Hematopoietic multipotent progenitor cell treated with erythropoietin and hydrocortisone succinate and interleukin-3 and kit ligand, for 15 days (in vitro differentiated cells): ENCODE measurements at regions not wholly inside any gene's neighbourhood (a gene's known extent, or its start where the extent isn't known, plus 50 kb on each side); places are given as distances from the start of the nearest gene placed in this dataset.

Experiments
- DNase-seq: peaks from one replicate; pipeline ENCODE4 v3.0.0-alpha.2; 2015; ENCODE audit warnings: low spot score

DNA sequence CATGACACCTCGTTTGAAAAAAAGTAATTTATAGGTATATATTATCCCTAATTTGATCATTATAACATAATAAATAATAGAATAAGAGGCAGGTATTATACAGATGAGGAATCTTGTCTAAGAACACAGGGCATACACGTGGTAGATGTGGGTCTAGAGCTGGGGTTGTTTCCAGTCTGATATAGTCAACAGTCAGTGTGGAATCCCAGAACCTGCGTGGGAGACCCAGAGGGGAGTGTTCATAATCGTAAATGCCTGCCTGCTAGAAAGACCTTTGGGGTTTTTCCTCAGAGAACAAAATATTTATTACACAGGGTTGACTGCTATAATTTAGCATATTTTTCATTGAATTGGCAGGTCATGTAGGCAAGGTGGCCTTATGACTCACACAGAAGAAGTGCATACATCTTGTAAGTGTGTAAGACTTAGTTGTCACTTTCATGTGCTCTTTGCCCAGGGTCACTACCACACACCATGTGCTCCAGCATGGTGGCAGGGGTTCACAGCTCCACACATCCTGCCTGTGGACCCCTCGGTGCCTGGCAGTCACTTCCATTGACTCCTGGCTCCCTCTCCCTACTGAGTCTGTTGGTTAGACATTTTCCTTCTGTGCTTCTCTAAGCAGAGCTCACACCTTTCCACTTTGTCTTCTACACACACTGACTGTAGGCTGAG lies 94.9 kb upstream of the IKZF1 start:
- DNase-seq: no peak

DNA sequence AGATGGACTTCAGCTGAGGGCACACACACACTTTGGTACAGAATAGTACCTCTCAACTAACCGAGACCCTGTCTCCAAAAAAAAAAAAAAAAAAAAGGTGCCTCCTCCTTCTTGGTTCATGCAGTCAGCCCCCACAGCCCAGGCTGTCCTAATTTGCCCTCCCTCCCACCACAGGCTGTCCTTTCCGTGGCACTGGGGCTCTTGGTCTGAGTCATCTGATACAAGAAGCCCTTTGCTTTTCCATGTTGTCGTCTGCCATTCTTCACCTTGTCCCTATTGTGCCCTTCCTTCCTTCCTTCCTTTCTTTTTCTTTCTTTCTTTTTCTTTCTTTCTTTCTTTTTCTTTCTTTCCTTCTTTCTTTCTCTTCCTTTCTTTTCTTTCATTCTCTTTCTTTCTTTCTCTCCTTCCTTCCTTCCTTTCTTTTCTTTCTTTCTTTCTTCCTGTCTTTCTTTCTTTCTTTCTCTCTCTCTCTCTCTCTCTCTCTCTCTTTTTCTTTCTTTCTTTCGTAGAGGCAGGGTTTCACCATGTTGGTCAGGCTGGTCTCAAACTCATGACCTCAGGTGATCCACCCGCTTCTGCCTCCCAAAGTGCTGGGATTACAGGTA lies 96.0 kb upstream of the IKZF1 start:
- no peak for DNase-seq

DNA sequence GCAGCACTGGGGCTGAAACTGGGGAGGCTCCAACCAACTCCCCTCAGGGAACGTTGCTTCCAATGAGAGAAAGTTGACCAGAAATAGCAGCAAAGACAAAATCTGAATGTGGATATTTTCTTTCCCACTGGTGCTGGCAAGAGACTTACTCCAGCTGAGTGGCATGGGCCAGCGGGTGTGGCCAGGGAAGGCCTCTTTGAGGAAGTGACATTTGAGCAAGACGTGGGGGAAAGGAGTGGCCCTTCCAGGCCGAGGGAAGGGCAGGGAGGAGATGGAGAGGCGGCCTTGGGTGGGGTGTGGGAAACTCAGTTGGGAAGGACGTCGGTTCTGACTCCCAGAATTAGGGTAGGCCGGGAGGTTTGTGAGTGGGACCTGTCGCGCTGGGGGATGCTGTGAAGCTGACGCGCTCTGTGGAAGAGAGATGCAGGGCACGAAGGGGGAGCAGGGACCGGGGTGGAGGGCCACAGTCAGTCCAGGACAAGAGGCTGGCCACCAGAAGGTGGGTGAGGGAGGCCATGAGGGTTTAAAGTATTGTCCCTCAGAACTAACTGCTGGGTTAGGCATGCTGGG lies 96.7 kb upstream of the IKZF1 start:
- no peak for DNase-seq

DNA sequence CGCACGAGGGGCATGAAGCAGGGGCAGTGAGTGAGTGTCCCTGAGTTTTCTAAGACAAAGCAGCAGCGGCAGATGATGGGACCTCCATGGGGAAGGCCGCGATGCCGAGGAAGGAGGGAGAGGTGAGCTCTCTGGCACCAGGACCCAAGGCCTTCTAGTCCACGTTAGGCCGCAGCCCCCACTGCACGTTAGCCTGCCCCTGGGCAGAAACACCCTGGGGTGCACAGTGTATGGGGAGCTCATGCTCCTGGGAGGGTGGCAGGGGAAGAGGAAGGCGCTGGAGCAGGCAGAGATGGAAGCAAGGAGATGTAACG lies 97.3 kb upstream of the IKZF1 start:
- no peak for DNase-seq

DNA sequence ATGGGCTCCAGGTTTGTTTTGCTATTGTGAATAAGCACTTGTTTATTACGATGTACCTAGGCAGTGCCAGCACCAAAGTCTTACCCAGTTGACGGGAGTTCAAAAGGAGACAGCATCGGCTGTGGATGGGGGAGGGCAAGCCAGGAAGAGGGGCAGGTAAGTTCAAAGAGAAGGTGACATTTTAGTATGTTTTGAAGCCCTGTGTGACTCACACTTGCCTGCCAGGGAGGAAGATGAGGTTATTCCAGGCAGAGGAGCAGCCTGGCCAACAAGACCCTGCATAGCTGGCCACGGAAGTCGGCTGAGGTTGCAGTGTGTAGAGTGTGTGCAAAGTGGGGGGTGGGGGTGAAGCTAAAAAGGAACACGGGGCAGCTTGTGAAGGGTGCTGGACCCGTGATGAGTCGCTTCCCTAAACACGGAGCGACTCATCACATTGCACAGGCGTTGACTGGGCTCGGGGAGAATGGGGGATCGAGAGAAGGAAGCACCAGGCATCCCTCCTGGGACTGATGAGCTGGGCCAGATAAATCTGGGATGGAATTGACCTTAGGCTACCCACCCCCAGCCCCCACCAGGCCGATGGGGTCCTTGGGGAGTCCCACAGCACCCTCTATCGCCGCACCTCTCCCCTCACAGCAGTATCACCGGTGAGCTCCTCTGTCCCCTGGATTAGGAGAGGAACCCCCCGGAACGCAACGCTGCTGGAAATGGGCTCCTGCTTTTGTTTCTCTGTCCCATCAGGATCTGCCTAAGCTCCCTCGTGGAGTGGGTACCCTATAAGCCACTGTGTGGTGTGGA lies 97.9 kb upstream of the IKZF1 start:
- no peak for DNase-seq

DNA sequence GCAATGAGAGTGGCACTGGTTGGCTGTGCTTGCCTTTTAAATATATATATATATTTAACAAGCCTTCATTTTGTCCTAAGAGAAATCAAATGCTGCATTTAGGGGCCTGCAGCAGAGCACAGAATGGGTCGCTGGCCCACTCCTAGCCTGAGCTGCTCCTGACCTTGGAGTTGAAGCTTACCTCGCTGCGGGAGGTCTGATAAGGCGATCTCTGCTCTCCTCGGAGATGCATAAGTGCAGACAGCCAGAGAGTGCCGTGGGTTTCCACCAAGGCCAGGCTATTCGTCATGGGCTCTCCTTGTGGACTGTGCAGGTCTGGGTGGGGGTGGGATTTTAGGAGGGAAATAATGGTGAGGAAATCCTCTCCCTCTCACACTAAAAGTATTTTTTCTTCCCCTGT lies 99.5 kb upstream of the IKZF1 start:
- no peak for DNase-seq

DNA sequence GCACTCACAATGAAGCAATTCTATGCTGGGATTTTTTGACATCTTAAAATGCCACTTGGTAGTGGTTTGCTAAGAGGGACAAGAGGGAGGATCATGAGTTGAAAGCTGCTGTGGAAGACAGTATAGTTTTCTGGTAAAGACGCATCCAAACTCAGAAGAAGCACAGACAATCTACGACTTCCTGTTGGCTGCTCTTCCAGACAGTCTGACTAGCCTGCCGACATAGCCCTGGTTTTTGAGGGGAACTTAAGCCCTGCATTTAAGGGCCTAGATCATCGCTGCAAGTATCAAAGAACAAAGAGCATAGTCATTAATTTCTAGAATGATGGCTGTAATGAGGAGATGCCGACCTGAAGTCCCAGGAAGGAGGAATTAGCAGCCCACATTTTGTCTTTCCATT lies 99.9 kb upstream of the IKZF1 start:
- DNase-seq: no peak

DNA sequence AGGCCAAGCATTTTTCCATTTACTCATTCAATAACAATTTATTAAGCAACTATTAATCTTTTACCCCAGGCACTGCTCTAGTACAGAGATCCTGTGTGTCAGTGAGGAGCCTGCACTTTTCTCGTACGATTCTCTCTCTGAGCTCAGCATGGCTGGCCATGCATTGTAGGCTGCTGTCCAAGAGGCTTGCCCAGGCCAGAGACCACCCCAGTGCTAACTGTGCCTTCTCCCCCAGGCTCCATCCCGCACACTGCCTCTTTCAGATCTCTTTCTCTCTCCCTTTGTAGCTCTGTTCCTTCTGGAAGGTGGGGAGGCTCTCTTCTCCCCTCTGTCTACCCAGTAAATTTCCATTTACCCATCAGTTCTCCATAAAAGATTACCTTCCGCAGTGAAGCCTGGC lies 101.0 kb upstream of the IKZF1 start:
- DNase-seq: no peak

DNA sequence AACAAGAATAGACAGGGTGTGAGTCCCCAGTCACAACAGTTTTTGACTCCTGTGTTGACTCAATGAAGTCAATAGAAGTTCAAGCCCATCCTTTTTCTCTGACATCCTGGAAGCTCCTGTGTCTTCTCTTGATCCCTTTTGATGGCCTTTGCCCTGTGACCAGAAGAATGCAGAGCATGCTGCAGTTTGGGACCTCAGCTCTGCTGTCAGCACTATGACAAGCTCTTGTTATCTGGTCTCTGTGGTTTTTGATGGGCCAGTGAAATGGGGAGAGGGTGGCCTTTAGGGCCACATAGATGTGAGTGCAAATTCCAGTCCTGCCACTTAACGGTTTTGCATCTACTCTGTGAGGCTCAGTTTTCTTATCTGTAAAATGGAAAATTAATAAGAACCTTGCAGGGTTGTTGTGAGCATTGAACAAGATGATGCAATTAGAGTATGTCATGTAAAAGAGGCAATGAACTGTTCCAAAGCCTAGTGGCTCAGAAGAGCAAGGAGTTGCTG lies 102.4 kb upstream of the IKZF1 start:
- no peak for DNase-seq

DNA sequence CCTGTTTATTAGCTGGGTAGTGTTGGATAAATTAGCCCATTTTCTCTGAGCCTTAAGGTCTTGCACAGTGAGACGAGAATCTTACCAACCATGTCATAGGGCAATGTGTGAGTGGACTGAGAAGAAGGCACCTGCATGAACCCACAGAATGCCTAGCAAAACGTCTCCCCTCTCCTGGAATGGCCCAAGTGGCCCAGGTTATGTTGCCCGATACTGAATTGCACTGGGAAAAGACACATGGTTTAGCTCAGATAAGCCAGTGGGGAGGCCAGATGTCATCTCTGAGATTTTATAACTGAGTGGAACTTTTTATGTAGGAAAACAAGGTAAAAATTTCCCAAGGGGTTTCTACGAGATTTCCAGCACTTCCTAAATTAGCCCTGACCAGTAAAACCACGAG lies 104.7 kb upstream of the IKZF1 start:
- no peak for DNase-seq

DNA sequence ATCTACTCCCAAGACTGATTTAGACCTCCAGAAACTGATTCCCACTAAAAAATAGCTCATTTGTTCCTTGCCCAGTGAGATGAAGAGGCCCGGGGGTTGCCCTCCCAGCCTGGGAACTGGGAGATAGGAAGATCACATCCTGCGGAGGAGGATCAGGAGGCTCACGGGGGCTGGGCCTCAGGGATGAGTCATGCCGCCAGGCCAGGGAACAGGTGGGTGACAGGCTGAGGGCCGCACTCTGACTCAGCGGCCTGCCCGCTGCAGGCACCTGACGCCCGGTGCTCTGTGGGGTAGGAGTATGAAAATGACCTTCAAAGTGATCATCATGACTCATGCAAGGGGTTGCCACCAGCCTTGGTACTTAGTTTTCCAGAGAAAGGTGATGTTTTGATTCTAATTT lies 104.5 kb upstream of the ZPBP start:
- no peak for DNase-seq

DNA sequence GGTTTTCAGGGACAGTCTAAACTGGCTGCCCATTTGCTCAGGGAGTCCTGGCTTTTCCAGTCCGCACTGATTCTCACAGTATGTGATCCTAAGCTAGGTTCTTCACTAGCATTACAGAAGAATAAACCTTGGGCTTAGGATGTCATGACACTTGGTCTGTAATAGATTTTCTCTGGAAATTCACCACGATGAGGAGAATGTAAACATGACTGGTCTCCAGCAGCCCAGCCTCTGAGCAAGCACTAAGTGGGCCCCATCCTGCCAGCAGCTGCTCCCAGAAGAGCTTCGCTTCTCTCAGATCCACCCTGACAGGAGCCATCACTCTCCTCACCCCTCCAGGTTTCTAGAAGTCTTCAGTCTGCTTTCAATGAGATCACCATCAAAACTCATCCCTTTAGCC lies 103.7 kb upstream of the ZPBP start:
- no peak for DNase-seq

DNA sequence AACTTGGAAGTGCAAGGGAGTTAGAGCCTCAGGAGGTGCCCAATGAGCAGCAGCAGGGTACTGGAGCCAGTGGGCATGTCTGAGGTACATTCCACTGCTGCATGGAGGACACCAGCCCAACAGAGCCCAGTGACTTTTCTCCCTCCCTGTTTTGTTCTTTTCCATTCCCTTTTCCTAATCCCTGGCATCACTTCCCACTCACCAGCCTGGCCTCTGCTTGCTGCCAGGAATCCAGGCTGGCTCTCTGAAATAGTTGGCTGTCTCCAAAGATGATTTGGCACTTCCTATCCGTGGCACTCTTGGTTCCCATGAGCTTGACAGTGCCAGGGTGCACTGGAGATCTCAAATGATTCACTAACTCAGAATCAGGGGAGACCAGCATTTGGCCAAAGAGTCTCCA lies 97.7 kb upstream of the ZPBP start:
- DNase-seq: no peak

DNA sequence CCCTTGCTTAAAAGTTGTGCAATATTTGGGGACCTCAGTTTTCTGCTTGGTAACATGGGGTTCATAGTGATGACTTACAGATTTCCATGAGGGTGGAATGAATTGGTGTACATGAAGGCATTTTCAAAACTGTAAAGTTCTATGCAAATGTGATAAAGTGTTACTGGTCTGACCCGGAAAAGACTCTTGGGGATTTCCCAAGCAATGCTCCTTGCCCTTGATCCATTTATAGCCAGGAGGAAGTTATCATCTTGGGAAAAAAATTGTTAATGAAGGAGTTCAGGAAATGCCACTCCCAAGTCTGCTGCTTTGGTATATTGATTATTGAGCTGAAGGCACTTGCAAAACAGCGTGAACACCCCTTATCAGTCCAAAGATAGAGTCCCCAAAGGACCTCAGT lies 96.3 kb upstream of the ZPBP start:
- DNase-seq: no peak

DNA sequence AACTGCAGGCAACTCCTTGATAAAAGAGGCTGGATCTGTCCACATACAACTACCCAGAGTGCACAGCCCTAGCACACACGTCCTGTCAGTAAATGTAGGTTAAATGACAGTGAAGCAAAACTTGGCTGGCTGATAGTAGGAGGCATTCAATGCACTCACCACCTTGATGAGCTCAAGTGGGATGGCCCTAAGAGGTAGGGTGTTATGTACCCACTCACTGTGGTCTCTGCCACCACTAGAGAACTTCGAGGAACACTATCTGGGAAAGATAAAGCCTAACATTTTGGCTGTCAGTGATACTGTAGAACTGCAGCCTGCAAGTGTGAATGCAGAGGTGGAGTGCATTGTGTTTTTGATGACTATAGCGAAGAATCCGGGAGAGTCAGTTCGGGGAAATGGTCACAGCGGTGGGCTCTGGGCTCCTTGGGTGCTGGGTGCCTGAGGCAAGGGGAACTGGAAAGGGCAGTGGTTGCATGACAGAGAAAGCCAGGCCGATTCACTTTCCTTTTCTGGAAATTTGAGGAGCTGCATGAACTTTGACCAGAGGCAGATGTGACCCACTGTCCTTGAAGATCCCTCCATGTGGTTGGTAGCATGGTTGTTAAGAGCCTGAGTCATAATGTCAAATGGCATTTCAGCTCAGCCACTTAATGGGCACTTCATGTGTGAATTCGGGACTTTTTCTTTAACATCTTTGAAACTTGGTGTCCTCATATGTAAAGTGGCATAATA lies 93.1 kb upstream of the ZPBP start:
- DNase-seq: no peak

DNA sequence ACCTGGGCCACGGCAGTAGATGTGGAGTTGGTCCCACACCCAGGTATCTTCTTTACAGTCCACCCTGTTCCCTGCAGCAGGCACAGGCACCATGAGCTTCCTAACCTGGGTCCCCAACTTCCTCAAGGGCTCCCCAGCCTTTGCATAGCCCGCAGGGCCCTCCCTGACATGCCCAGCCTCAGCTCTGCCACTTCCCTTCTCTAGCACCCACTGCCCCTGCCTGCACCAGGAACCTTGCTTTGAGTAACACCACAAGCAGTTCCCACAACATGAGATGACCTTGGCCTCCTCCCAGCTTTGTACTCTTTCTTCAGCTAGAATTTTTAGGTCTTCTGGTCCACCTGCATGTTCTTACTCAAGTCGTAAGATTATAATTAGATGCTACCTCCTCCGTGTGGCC lies 92.2 kb upstream of the ZPBP start:
- no peak for DNase-seq

DNA sequence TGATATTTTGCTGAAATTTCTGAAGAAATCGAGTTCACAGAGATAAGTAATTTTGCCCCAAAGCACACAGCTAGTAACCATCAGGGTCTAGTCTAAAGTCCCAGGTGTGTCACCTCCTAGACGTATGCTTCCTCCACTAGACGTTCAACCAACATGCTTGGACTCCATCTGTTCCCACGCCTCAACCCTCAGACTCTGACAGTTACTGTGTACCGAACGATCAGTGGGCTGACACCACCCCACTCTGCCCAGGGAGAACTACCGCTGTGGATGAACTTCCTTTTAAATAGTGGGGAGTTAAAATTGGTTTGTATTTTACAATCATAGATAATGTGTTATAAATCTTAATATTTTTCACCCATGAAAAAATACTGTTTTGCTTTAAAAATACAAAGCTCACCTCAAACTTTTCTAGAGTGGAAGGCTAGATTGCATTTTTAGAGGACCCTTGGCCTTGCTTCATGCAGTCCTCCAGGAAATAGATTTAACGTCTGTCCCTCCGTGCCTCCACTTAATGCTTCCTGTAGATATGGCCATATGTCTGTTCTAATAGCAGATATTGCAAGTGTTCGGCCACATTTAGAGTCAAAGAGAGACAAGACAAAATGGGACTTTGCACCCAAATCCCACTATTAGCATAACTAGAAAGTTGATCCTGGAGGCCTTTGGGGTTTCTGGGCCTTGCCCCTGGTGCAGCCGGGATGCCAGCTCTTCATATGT lies 91.4 kb upstream of the ZPBP start:
- DNase-seq: no peak

DNA sequence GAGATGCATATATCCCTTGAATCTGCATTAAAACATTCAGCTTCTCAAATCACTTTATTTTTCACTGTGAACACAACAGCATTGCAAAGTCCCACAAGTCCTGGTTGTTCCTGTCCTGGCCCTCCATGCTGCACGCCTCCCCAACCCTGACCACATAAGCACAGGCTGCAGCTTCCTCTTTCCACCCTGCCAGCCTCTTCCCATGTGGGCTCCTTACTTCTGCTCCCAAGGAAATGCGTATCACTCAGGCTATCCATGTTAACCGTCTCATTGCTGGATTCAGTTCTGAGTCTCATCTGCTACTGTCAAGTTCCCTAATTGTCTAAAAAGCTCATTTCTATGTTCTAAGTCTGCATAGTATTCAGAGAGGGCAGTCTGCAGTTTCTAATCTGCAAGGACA lies 89.7 kb upstream of the ZPBP start:
- DNase-seq: no peak

DNA sequence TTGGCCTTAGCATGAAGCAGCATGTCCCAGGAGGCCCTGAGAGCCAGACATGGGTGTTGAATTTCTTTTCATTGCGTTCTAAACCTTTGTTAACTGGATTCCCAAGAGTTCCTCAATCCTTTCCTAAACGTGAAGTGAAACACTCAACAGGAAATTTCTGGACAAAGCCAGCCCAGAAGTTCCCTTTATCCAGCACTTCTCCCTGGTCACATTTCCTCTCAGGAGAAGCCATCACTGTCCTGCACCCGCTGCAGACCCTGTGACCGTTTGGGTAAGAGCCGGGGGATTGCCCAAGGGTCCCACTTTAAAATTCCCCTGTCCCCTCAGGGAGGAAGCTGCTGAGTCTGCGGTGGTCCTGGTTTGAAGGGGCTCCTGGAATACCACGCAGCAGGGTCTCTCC lies 88.0 kb upstream of the ZPBP start:
- no peak for DNase-seq

DNA sequence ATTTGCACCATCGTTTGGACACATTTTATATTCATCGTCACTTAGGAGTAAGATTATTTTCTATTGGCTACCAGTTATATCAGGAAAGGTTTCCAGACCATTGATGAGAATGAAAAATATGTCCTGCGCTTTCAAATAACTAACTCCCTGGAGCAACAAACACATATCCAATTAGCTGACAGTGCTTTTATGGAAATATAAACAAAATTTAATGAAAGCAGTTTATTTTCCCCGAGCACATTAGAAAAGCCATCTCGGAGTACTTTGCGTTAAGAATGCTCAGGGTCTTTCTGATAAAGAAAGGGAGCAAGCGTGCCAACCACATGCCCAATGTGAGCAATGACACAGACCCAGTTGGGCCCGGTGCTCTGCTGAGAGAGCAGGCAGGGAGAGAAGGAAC lies 85.1 kb upstream of the ZPBP start:
- no peak for DNase-seq

DNA sequence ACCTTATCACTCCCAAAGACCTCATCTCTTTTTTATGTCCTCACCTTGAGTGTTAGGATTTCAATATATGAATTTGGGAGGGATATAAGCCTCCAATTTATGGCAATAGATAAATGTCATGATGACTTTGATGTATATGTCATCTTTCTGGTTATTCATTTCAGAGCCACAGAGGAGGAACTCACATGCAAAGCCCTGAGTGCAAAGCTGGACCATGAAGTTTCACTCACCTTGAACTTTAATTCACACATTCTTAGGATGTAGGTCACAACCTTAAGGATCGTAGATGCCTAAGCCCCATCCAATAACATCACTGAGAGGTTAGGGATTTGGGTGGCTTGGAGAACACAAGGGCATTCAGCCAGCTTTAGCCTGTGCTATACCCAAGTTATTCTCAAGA lies 81.9 kb upstream of the ZPBP start:
- DNase-seq: no peak
